Stimulated activated CD8-positive, alpha-beta memory T cell treated with anti-CD3 and anti-CD28 coated beads, Interleukin-12 subunit alpha, Interleukin-12 subunit beta, amount 100 ng/mL, for 1 hour (primary cell): ENCODE measurements at regions not wholly inside any gene's neighbourhood (a gene's known extent, or its start where the extent isn't known, plus 50 kb on each side); places are given as distances from the start of the nearest gene placed in this dataset.

Source experiments
- DNase-seq: peaks from one replicate; pipeline ENCODE4 v3.0.0-alpha.2; 2020; ENCODE audit warnings: low read depth

DNA sequence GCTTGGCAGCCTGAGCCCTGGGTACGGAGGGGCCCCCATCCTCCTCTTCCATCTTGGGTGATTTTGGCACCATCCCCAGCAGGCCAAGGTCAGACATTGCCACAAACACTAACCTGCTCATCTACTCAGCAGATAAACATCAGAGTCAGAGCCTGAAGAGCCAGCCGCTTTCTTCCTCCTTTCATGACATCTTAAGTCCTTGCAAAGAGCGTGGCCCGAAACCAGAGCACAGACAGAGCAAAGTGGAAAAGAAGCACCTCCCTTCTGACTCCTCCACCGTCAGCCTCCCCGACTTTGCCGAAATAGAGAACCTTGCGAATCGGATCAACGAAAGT lies 60.4 kb upstream of the RPH3AL start:
- no peak for DNase-seq

DNA sequence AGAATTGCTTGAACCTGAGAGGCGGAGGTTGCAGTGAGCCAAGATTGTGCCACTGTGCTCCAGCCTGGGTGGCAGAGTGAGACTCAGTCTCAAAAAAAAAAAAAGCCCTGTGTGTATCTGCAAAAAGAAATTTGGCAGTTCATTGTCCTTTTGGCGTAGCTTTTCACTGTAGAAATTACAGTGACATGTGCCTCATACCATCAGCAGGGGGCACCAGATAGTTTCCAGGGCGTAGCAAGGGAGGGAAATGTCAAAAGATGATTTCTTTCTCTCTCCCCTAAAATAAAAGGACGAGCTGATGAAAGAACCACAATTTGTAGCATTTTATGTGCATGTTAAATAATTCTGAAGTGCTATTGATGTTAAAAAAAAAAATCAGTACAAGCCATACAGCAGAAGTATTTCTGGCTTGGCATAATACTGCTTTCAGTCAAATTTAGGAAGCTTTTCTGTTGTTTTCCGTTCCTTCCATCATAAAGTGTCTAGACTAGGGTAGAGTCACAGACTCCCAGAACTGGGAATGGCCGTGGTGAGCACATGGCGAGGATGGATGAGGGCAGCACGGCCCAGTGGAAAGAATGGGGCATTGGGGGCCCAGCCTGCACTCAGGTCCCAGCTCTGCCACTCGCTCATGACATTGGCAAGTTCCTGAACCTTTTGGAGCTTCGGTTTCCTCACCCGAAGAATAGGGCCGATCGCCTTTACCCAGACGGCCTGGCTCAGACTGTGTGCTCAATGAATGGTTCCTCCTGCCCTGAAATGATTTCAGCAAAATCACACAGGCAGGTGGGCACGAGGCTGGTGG lies 59.8 kb upstream of the RPH3AL start:
- DNase-seq: no peak

GRCh38 chr17:411421-412120 lies 59.0 kb upstream of the RPH3AL start:
- no peak for DNase-seq

- no peak for DNase-seq
Measured at GRCh38 chr17:410543-411401, 58.2 kb upstream of the RPH3AL start.

DNA sequence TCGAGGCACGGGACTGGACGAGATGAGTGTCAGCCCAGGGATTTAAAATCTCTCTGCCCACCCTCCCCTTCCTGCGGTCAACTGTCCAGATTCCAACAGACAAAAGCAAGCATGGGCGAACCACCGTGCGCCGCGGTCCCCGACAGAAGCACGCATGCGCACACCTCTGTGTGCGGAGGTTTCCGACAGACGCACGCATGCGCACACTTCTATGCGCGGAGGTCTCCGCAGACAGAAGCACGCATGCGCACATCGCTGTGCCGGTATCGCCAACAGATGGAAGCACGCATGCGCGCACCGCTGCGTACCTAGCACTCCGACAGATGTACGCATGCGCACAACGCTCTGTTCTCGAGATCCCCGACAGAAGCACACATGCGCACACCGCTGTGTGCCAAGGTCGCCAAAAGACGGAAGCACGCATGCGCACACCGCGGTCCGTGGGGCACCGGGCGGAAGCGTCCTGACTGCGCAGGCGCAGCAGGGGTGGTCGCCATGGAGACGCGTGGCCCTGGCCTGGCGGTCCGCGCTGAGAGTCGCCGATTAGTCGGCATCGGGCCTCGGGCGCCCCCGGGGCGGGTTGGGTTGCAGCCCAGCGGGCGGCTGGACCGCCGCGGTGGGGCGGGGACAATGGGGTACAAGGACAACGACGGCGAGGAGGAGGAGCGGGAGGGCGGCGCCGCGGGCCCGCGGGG lies 57.4 kb upstream of the RPH3AL start:
- DNase-seq: peak; percentile 100

- no peak for DNase-seq
Measured at GRCh38 chr17:409308-409847, 56.8 kb upstream of the RPH3AL start.

GRCh38 chr17:404703-405102 lies 52.1 kb upstream of the RPH3AL start:
- no peak for DNase-seq
